B cell (primary cell): ENCODE measurements at regions not wholly inside any gene's neighbourhood (a gene's known extent, or its start where the extent isn't known, plus 50 kb on each side); places are given as distances from the start of the nearest gene placed in this dataset.

ENCODE experiments used
- ATAC-seq: fragments of 200-7000 bp; cut with Tn5 transposase; one replicate; pipeline ENCODE4 v1.10.0; 2021; ENCODE audit warnings: low read depth, mild to moderate bottlenecking, moderate number of reproducible peaks, moderate library complexity
- CTCF ChIA-PET: fragments of 350-600 bp; sonication (Branson Sonifier 250); formaldehyde crosslinking; loops from one replicate; lab custom pipeline; 2021; ENCODE audit warnings: antibody characterized with exemption, inconsistent platforms; lab: Charles Lee
- POLR2A ChIA-PET: fragments of 350-600 bp; sonication (Branson Sonifier 250); formaldehyde crosslinking; loops from one replicate; lab custom pipeline; 2021; ENCODE audit warnings: antibody characterized with exemption; lab: Charles Lee
- DNase-seq: peaks from one replicate; pipeline ENCODE4 v3.0.0; 2013
- H2AFZ ChIP-seq: 2 replicates; pipeline ENCODE4 v1.6.1; 2012; ENCODE audit warnings: mild to moderate bottlenecking, low read depth, low read length; ENCODE audit not compliant: insufficient read depth, poor library complexity, severe bottlenecking
- H3K27ac ChIP-seq, 2 donors: 1 replicate in 1 of 2; 2 replicates in 1 of 2; pipeline ENCODE4 v1.5.1; 2012 to 2013; ENCODE audit warnings: low read length in 2 of 2, mild to moderate bottlenecking in 2 of 2, moderate library complexity in 1 of 2
- H3K27me3 ChIP-seq, 4 experiments: fragments of 200-600 bp in 1 of 4; sonication (generic) in 1 of 4; replicated peaks in 1 of 4; 1 replicate in 2 of 4; 2 replicates in 2 of 4; pipeline versions ENCODE4 v1.6.1 to v1.7.0; 2013 to 2016; ENCODE audit warnings: low read length in 3 of 4, mild to moderate bottlenecking in 2 of 4, mixed read lengths in 1 of 4, moderate library complexity in 1 of 4; ENCODE audit not compliant: insufficient read depth in 4 of 4, control insufficient read depth in 3 of 4; ENCODE audit errors: control extremely low read depth in 1 of 4
- H3K36me3 ChIP-seq, 2 experiments: replicated peaks in 1 of 2; 1 replicate in 1 of 2; 2 replicates in 1 of 2; pipeline versions ENCODE4 v1.6.1 to v1.7.1; 2013; ENCODE audit warnings: low read length in 1 of 2; ENCODE audit not compliant: insufficient read depth in 2 of 2, control insufficient read depth in 1 of 2; ENCODE audit errors: control extremely low read depth in 1 of 2, extremely low read depth in 1 of 2
- H3K4me1 ChIP-seq, 2 donors: fragments of 200-600 bp in 1 of 2; sonication (generic) in 1 of 2; 1 replicate in 1 of 2; 2 replicates in 1 of 2; pipeline versions ENCODE4 v1.5.1 to v1.6.1; 2013 to 2017; ENCODE audit warnings: low read length in 2 of 2; ENCODE audit not compliant: control insufficient read depth in 2 of 2, insufficient read depth in 2 of 2
- H3K4me2 ChIP-seq: replicated peaks from 2 replicates; pipeline ENCODE3; 2012; ENCODE audit warnings: mild to moderate bottlenecking, low read depth, low read length; ENCODE audit not compliant: poor library complexity, severe bottlenecking
- H3K4me3 ChIP-seq, 5 experiments: fragments of 200-600 bp in 1 of 5; sonication (generic) in 1 of 5; 1 replicate in 3 of 5; 2 replicates in 2 of 5; pipeline versions ENCODE4 v1.5.1 to v1.7.0; 2011 to 2016; ENCODE audit warnings: low read length in 4 of 5, mild to moderate bottlenecking in 4 of 5, low read depth in 2 of 5, control low read depth in 1 of 5, moderate library complexity in 1 of 5; ENCODE audit not compliant: insufficient read depth in 1 of 5; ENCODE audit errors: control extremely low read depth in 1 of 5, extremely low read depth in 1 of 5
- H3K79me2 ChIP-seq: fragments of 200-600 bp; sonication (generic); one replicate; pipeline ENCODE4 v1.6.0; 2016; ENCODE audit warnings: low read length; ENCODE audit not compliant: control insufficient read depth, insufficient read depth
- H3K9ac ChIP-seq: fragments of 200-600 bp; sonication (generic); 2 replicates; pipeline ENCODE4 v1.6.1; 2017; ENCODE audit warnings: mild to moderate bottlenecking, low read length, moderate library complexity
- H3K9me3 ChIP-seq, 3 donors: one replicate each; pipeline versions ENCODE4 v1.6.1 to v1.7.1; 2013; ENCODE audit warnings: low read length in 2 of 3; ENCODE audit not compliant: control insufficient read depth in 2 of 3, insufficient read depth in 1 of 3; ENCODE audit errors: control extremely low read depth in 1 of 3
- H4K20me1 ChIP-seq: 2 replicates; pipeline ENCODE4 v1.6.0; 2012; ENCODE audit warnings: mild to moderate bottlenecking, low read length; ENCODE audit not compliant: insufficient read depth, control insufficient read depth, poor library complexity, severe bottlenecking
- H3K27ac Mint-ChIP-seq: one replicate; pipeline ENCODE4 v1.8.0; 2021; ENCODE audit warnings: mixed read lengths
- H3K27me3 Mint-ChIP-seq: one replicate; pipeline ENCODE4 v1.8.0; 2021; ENCODE audit warnings: mixed read lengths
- H3K4me1 Mint-ChIP-seq: one replicate; pipeline ENCODE4 v1.8.0; 2021; ENCODE audit warnings: mixed read lengths
- H3K4me3 Mint-ChIP-seq: one replicate; pipeline ENCODE4 v1.8.0; 2021; ENCODE audit warnings: mixed read lengths
- H3K9me3 Mint-ChIP-seq: one replicate; pipeline ENCODE4 v1.8.0; 2022; ENCODE audit warnings: mixed read lengths; ENCODE audit not compliant: insufficient read depth
- CTCF ChIP-seq: fragments of 200-600 bp; IDR thresholded peaks from one replicate; pipeline ENCODE4 v1.8.0; 2022; ENCODE audit warnings: antibody characterized with exemption, mild to moderate bottlenecking
- EZH2 ChIP-seq: IDR thresholded peaks from 2 replicates; pipeline ENCODE4 v1.6.1; 2012; ENCODE audit warnings: borderline replicate concordance, low read depth, mild to moderate bottlenecking, moderate library complexity, low read length; ENCODE audit not compliant: insufficient read depth, poor library complexity, severe bottlenecking
- WGBS: methylation state at CpG from one replicate; pipeline ENCODE4 v1.1.5; 2013; ENCODE audit warnings: missing lambda C conversion rate; ENCODE audit not compliant: insufficient coverage; 5-methylcytosine and 5-hydroxymethylcytosine counted together
- intact Hi-C: fragments of 100-400 bp; cut with micrococcal nuclease; formaldehyde crosslinking; loops from one replicate; pipeline ENCODE4 v1.10.0; 2022

DNA sequence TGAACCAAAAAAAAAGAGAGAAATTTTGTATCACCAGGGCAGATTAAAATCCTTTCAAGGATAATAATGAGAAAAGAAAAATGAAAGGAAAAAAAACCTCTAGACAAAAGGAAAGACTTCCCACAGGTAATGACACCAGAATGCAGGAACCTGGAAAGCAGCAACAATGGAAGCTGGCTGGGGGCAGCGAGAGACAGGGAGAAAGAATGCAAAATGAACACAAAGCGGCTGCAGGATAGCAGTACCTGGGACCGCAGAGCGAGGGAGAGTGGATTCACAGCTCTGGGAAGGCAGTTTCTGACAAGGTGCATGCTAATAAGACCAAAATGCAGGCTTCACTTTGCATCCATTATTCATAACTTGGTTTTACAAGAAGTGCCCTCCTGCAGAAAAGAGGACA, 349.0 kb downstream of the SIPA1L2 start:
- POLR2A ChIA-PET = no interaction called here
- Histone ChIP-seq H3K27me3 (no peaks in the 10 kb centered on the region), H3K9ac (no peak overlapping the region), H2AFZ (no peak overlapping the region), H3K9me3 (no peaks in the 10 kb centered on the region), H3K79me2 (no peaks in the 10 kb centered on the region), H3K27ac (no peak overlapping the region), H3K4me1 (no peaks in the 10 kb centered on the region), H3K36me3 (no peaks in the 10 kb centered on the region), H3K4me2 (no peak overlapping the region), H3K4me3 (no peak overlapping the region), H4K20me1 (no peaks in the 10 kb centered on the region)
- ATAC-seq (no peak), DNase-seq (no peak)
- TF ChIP-seq CTCF = no peak
- TF ChIP-seq EZH2 = no peak
- no peak overlapping the region for H3K4me3 Mint-ChIP-seq
- intact Hi-C loops = no loop called here
- H3K9me3 Mint-ChIP-seq = no peaks in the 10 kb centered on the region
- no peaks in the 10 kb centered on the region for H3K27me3 Mint-ChIP-seq
- H3K4me1 Mint-ChIP-seq = no peaks in the 10 kb centered on the region
- CTCF ChIA-PET = no interaction called here
- no peak overlapping the region for H3K27ac Mint-ChIP-seq
- WGBS = 82% methylated on average over 4 of the region's 4 CpGs

- no peak for ATAC-seq
- H3K9me3 ChIP-seq = no peaks in the 10 kb centered on the region
- Mint-ChIP-seq H3K9me3 (no peaks in the 10 kb centered on the region), H3K27ac (no peak overlapping the region), H3K4me1 (no peaks in the 10 kb centered on the region), H3K27me3 (peaks cover 5% of the 10 kb centered on the region), H3K4me3 (no peak overlapping the region)
- DNase-seq = no peak
- H3K9ac ChIP-seq = no peak overlapping the region
- H3K27me3 ChIP-seq = no peaks in the 10 kb centered on the region
- 85% methylated on average over 2 of the region's 3 CpGs for WGBS
- no peak overlapping the region for H3K4me2 ChIP-seq
- no peak overlapping the region for H3K27ac ChIP-seq
- no peaks in the 10 kb centered on the region for H3K36me3 ChIP-seq
- intact Hi-C loops = no loop called here
- TF ChIP-seq CTCF = no peak
- no peak for TF ChIP-seq EZH2
- no peaks in the 10 kb centered on the region for H4K20me1 ChIP-seq
- no peaks in the 10 kb centered on the region for H3K79me2 ChIP-seq
- ChIA-PET CTCF (no interaction called here), POLR2A (no interaction called here)
- H2AFZ ChIP-seq = no peak overlapping the region
- no peak overlapping the region for H3K4me3 ChIP-seq
- H3K4me1 ChIP-seq = no peaks in the 10 kb centered on the region
Observed at GRCh38 chr1:232279909-232280400, 350.0 kb downstream of the SIPA1L2 start.
